Large intestine (tissue), 3 donors: ENCODE measurements at regions not wholly inside any gene's neighbourhood (a gene's known extent, or its start where the extent isn't known, plus 50 kb on each side); places are given as distances from the start of the nearest gene placed in this dataset.
A peak's percentile ranks its signal among the peaks of the same experiment; 100 is the strongest.

Source experiments
- DNase-seq, 2 donors: peaks; one replicate each; pipeline versions ENCODE4 v3.0.0 to v3.0.0-alpha.2; 2013
- H3K27ac ChIP-seq: one replicate; pipeline ENCODE4 v1.5.1; 2013; ENCODE audit warnings: low read length
- H3K27me3 ChIP-seq: 2 replicates; pipeline ENCODE4 v1.6.1; 2013; ENCODE audit warnings: low read length; ENCODE audit not compliant: control insufficient read depth, insufficient read depth
- H3K36me3 ChIP-seq: 2 replicates; pipeline ENCODE4 v1.6.1; 2013; ENCODE audit warnings: low read length; ENCODE audit not compliant: control insufficient read depth, insufficient read depth
- H3K4me1 ChIP-seq: one replicate; pipeline ENCODE4 v1.6.1; 2013; ENCODE audit warnings: low read length; ENCODE audit not compliant: control insufficient read depth, insufficient read depth
- H3K4me3 ChIP-seq: one replicate; pipeline ENCODE4 v1.5.1; 2013; ENCODE audit warnings: low read length
- H3K9me3 ChIP-seq: one replicate; pipeline ENCODE4 v1.6.1; 2013; ENCODE audit warnings: mild to moderate bottlenecking, low read depth, low read length, moderate library complexity; ENCODE audit not compliant: control insufficient read depth
- WGBS: methylation state at CpG from one replicate; pipeline ENCODE4 v1.1.5; 2013; ENCODE audit warnings: low lambda C conversion rate; ENCODE audit not compliant: insufficient coverage; 5-methylcytosine and 5-hydroxymethylcytosine counted together

GRCh38 chr5:61943713-61944112 is 362.3 kb upstream of the KIF2A start:
- Histone ChIP-seq H3K9me3 (no peaks in the 10 kb centered on the region), H3K27ac (no peak overlapping the region), H3K4me3 (no peak overlapping the region), H3K27me3 (no peaks in the 10 kb centered on the region), H3K4me1 (peaks cover 4% of the 10 kb centered on the region), H3K36me3 (no peaks in the 10 kb centered on the region)
- WGBS: 0% methylated on average over 1 of the region's 2 CpGs
- peak; percentile 25 to 52 for DNase-seq

GRCh38 chr5:61948151-61948550 is 357.9 kb upstream of the KIF2A start:
- Histone ChIP-seq H3K27me3 (no peaks in the 10 kb centered on the region), H3K9me3 (no peaks in the 10 kb centered on the region), H3K36me3 (no peaks in the 10 kb centered on the region), H3K4me3 (no peak overlapping the region), H3K27ac (no peak overlapping the region), H3K4me1 (peaks cover 4% of the 10 kb centered on the region)
- WGBS: 100% methylated on average over 1 of the region's 3 CpGs
- DNase-seq: no peak

- WGBS: no CpG with 5 or more reads among the region's 2 CpGs
- H3K4me3 ChIP-seq: no peak overlapping the region
- no peak for DNase-seq
- H3K4me1 ChIP-seq: no peaks in the 10 kb centered on the region
- H3K27me3 ChIP-seq: no peaks in the 10 kb centered on the region
- H3K9me3 ChIP-seq: no peaks in the 10 kb centered on the region
- no peaks in the 10 kb centered on the region for H3K36me3 ChIP-seq
- no peak overlapping the region for H3K27ac ChIP-seq
These were observed 356.8 kb upstream of the KIF2A start for GRCh38 chr5:61949054-61949678.

- DNase-seq: no peak
- H3K36me3 ChIP-seq: no peaks in the 10 kb centered on the region
- no peak overlapping the region for H3K4me3 ChIP-seq
- no peak overlapping the region for H3K27ac ChIP-seq
- no peaks in the 10 kb centered on the region for H3K9me3 ChIP-seq
- H3K4me1 ChIP-seq: no peaks in the 10 kb centered on the region
- WGBS: 95% methylated on average over 4 of the region's 7 CpGs
- no peaks in the 10 kb centered on the region for H3K27me3 ChIP-seq
These were observed 356.1 kb upstream of the KIF2A start for GRCh38 chr5:61949679-61950435.

GRCh38 chr5:61951295-61951694 is 354.7 kb upstream of the KIF2A start:
- Histone ChIP-seq H3K4me1 (no peaks in the 10 kb centered on the region), H3K9me3 (no peaks in the 10 kb centered on the region), H3K4me3 (no peak overlapping the region), H3K27me3 (no peaks in the 10 kb centered on the region), H3K36me3 (no peaks in the 10 kb centered on the region), H3K27ac (no peak overlapping the region)
- WGBS: 100% methylated on average over 1 of the region's 3 CpGs
- no peak for DNase-seq

- no peaks in the 10 kb centered on the region for H3K36me3 ChIP-seq
- WGBS: no CpG with 5 or more reads among the region's 3 CpGs
- no peaks in the 10 kb centered on the region for H3K4me1 ChIP-seq
- no peak overlapping the region for H3K4me3 ChIP-seq
- H3K27me3 ChIP-seq: no peaks in the 10 kb centered on the region
- no peak for DNase-seq
- H3K27ac ChIP-seq: no peak overlapping the region
- H3K9me3 ChIP-seq: no peaks in the 10 kb centered on the region
These were observed 352.1 kb upstream of the KIF2A start for GRCh38 chr5:61953913-61954312.

- peaks cover 22% of the 10 kb centered on the region for H3K4me1 ChIP-seq
- no peaks in the 10 kb centered on the region for H3K36me3 ChIP-seq
These were observed 341.8 kb upstream of the KIF2A start for GRCh38 chr5:61964201-61964600.

GRCh38 chr5:61965069-61965468 is 340.9 kb upstream of the KIF2A start:
- H3K27ac ChIP-seq: peak overlapping the region; percentile 70
- H3K4me1 ChIP-seq: peaks cover 22% of the 10 kb centered on the region
- no peak overlapping the region for H3K4me3 ChIP-seq
- H3K9me3 ChIP-seq: no peaks in the 10 kb centered on the region
- WGBS: 20% methylated on average over 1 of the region's 1 CpG
- no peaks in the 10 kb centered on the region for H3K27me3 ChIP-seq
- no peaks in the 10 kb centered on the region for H3K36me3 ChIP-seq
- DNase-seq: peak; percentile 75 to 90

More at GRCh38 chr5:61964201-61964600, 341.8 kb upstream of the KIF2A start:
- no CpG with 5 or more reads among the region's 2 CpGs for WGBS
- Histone ChIP-seq H3K4me3 (no peak overlapping the region), H3K9me3 (no peaks in the 10 kb centered on the region), H3K27me3 (no peaks in the 10 kb centered on the region), H3K27ac (no peak overlapping the region)
- DNase-seq: no peak

- Histone ChIP-seq H3K27ac (peak overlapping the region; percentile 70), H3K4me3 (no peak overlapping the region), H3K4me1 (peaks cover 22% of the 10 kb centered on the region), H3K36me3 (no peaks in the 10 kb centered on the region), H3K9me3 (no peaks in the 10 kb centered on the region), H3K27me3 (no peaks in the 10 kb centered on the region)
- no CpG with 5 or more reads among the region's 5 CpGs for WGBS
- peak in 1 of 2 donors; percentile 10 for DNase-seq
These were observed 340.5 kb upstream of the KIF2A start for GRCh38 chr5:61965490-61965889.

GRCh38 chr5:61966296-61966955 is 339.6 kb upstream of the KIF2A start:
- no peaks in the 10 kb centered on the region for H3K36me3 ChIP-seq
- no peak overlapping the region for H3K4me3 ChIP-seq
- peak overlapping the region; percentile 34 for H3K27ac ChIP-seq
- WGBS: no CpG with 5 or more reads among the region's 1 CpG
- DNase-seq: peak; percentile 56 to 79
- no peaks in the 10 kb centered on the region for H3K9me3 ChIP-seq
- no peaks in the 10 kb centered on the region for H3K27me3 ChIP-seq
- H3K4me1 ChIP-seq: peaks cover 22% of the 10 kb centered on the region
